Transverse colon (tissue), 4 donors: ENCODE measurements at regions not wholly inside any gene's neighbourhood (a gene's known extent, or its start where the extent isn't known, plus 50 kb on each side); places are given as distances from the start of the nearest gene placed in this dataset.

Experiments used
- DNase-seq: peaks from one replicate; pipeline ENCODE4 v3.0.0-alpha.2; 2019
- H3K27ac ChIP-seq, 4 donors: fragments of 200-600 bp; sonication (generic); 2 replicates each; pipeline ENCODE4 v1.5.1; 2016 to 2018; ENCODE audit warnings: inconsistent platforms in 4 of 4
- H3K27me3 ChIP-seq: fragments of 200-600 bp; sonication (generic); 2 replicates; pipeline ENCODE4 v1.5.1; 2017; ENCODE audit warnings: inconsistent platforms
- H3K36me3 ChIP-seq, 4 donors: fragments of 200-600 bp; sonication (generic); 2 replicates each; pipeline ENCODE4 v1.5.1; 2017 to 2019; ENCODE audit warnings: inconsistent platforms in 4 of 4
- H3K4me1 ChIP-seq, 4 donors: fragments of 200-600 bp; sonication (generic); 2 replicates each; pipeline ENCODE4 v1.5.1; 2017 to 2020; ENCODE audit warnings: inconsistent platforms in 4 of 4
- H3K4me3 ChIP-seq, 4 donors: fragments of 200-600 bp; sonication (generic); 1 replicate in 1 of 4; 2 replicates in 3 of 4; pipeline versions ENCODE4 v1.5.1 to v1.6.1; 2017 to 2019; ENCODE audit warnings: inconsistent platforms in 4 of 4
- H3K9me3 ChIP-seq, 2 donors: fragments of 200-600 bp; sonication (generic); 2 replicates each; pipeline ENCODE4 v1.5.1; 2017 to 2019; ENCODE audit warnings: inconsistent platforms in 2 of 2
- CTCF ChIP-seq, 5 experiments: fragments of 200-600 bp in 3 of 5; fragments of 450-650 bp in 2 of 5; sonication (generic) in 3 of 5; IDR thresholded peaks; 1 replicate in 2 of 5; 2 replicates in 3 of 5; pipeline ENCODE4 v1.5.1; 2016 to 2017; ENCODE audit warnings: antibody characterized with exemption in 5 of 5, inconsistent platforms in 3 of 5, mild to moderate bottlenecking in 2 of 5, moderate library complexity in 1 of 5
- EP300 ChIP-seq: sonication (generic); formaldehyde crosslinking; IDR thresholded peaks from one replicate; pipeline ENCODE4 v1.6.1; 2017; ENCODE audit warnings: antibody characterized with exemption, low read depth
- POLR2A ChIP-seq: fragments of 450-650 bp; IDR thresholded peaks from one replicate; pipeline ENCODE4 v1.6.1; 2016; ENCODE audit warnings: antibody characterized with exemption, mild to moderate bottlenecking, moderate library complexity
- POLR2AphosphoS5 ChIP-seq, 3 donors: sonication (generic); formaldehyde crosslinking; IDR thresholded peaks; one replicate each; pipeline ENCODE4 v1.6.1; 2016; ENCODE audit warnings: antibody characterized with exemption in 3 of 3
- WGBS, 2 donors: methylation state at CpG; one replicate each; pipeline ENCODE4 v1.1.5; 2018; ENCODE audit warnings: low coverage in 1 of 2; 5-methylcytosine and 5-hydroxymethylcytosine counted together
- in situ Hi-C, 4 donors: fragments of 200-750 bp; cut with MboI; loops; one replicate each; pipeline versions ENCODE4 v1.15.0 to v1.15.1; 2017; ENCODE audit warnings: low sequenced_read_pairs in 3 of 4, low pct_ligation_motif_present in 1 of 4, low pct_unique_long_range_greater_than_20kb in 1 of 4
- intact Hi-C: fragments of 100-400 bp; cut with DNase I; formaldehyde crosslinking; loops from one replicate; pipeline ENCODE4 v1.15.1; 2023; ENCODE audit warnings: low total_unique reads

GRCh38 chr14:38860530-38860929 lies 242.5 kb downstream of the SEC23A start:
- no peak overlapping the region for H3K4me3 ChIP-seq
- no peaks in the 10 kb centered on the region for H3K27me3 ChIP-seq
- H3K9me3 ChIP-seq: no peaks in the 10 kb centered on the region
- WGBS, 2 donors: 81 to 90% methylated on average over 1 of the region's 1 CpG
- in situ Hi-C loops (loop anchor here in 1 of 4 donors (25.0 kb wide), 1 partner anchor 973 kb away; no protein-coding TSS in a partner anchor), intact Hi-C loops (no loop called here)
- no peaks in the 10 kb centered on the region for H3K36me3 ChIP-seq
- no peak for DNase-seq
- H3K27ac ChIP-seq: no peak overlapping the region
- TF ChIP-seq CTCF (IDR thresholded peaks at IDR 0.05): no peak
- no peak for TF ChIP-seq POLR2A
- TF ChIP-seq EP300: no peak
- no peak for TF ChIP-seq POLR2AphosphoS5 (IDR thresholded peaks at IDR 0.05)
- H3K4me1 ChIP-seq: no peaks in the 10 kb centered on the region

DNA sequence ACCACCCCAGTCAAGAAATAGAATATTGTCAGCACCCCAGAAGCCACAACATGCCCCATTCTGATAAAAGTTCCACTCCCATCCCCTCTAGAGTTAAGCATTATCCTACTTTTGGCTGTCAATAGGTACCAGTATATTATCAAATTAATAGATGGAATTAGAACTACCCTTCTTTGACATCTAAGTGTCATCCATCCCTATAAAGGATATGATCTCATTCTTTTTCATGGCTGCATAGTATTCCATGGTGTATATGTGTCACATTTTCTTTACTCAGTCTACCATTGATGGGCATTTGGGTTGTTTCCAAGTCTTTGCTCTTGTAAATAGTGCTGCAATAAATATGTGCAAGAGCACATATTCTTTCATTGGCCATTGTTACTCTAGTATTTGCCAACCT lies 246.2 kb downstream of the SEC23A start:
- H3K9me3 ChIP-seq: no peaks in the 10 kb centered on the region
- H3K27me3 ChIP-seq: no peaks in the 10 kb centered on the region
- no peak overlapping the region for H3K27ac ChIP-seq
- intact Hi-C loops: no loop called here
- H3K36me3 ChIP-seq: no peaks in the 10 kb centered on the region
- no peaks in the 10 kb centered on the region for H3K4me1 ChIP-seq
- in situ Hi-C loops: loop anchor here in 1 of 4 donors (25.0 kb wide), 1 partner anchor 969 kb away; no protein-coding TSS in a partner anchor
- no peak overlapping the region for H3K4me3 ChIP-seq
- no peak for DNase-seq
- TF ChIP-seq POLR2A (no peak), POLR2AphosphoS5 (IDR thresholded peaks at IDR 0.05) (no peak), CTCF (IDR thresholded peaks at IDR 0.05) (no peak), EP300 (no peak)

GRCh38 chr14:38855513-38855912 lies 247.5 kb downstream of the SEC23A start:
- H3K9me3 ChIP-seq: no peaks in the 10 kb centered on the region
- no peaks in the 10 kb centered on the region for H3K27me3 ChIP-seq
- DNase-seq: no peak
- no peaks in the 10 kb centered on the region for H3K36me3 ChIP-seq
- intact Hi-C loops: no loop called here
- no peak for TF ChIP-seq POLR2AphosphoS5 (IDR thresholded peaks at IDR 0.05)
- no peak for TF ChIP-seq EP300
- TF ChIP-seq POLR2A: no peak
- TF ChIP-seq CTCF (IDR thresholded peaks at IDR 0.05): no peak
- 88 to 95% methylated on average over 2 of the region's 2 CpGs for WGBS, 2 donors
- H3K4me1 ChIP-seq: no peaks in the 10 kb centered on the region
- H3K4me3 ChIP-seq: no peak overlapping the region
- H3K27ac ChIP-seq: no peak overlapping the region
- in situ Hi-C loops: loop anchor here in 1 of 4 donors (25.0 kb wide), 1 partner anchor 968 kb away; no protein-coding TSS in a partner anchor

- Histone ChIP-seq H3K36me3 (no peaks in the 10 kb centered on the region), H3K4me3 (no peak overlapping the region), H3K27ac (no peak overlapping the region), H3K9me3 (no peaks in the 10 kb centered on the region), H3K27me3 (no peaks in the 10 kb centered on the region), H3K4me1 (peaks cover 0 to 6% (median 0%) of the 10 kb centered on the region in 4 donors)
- intact Hi-C loops (no loop called here), in situ Hi-C loops (loop anchor here in 1 of 4 donors (25.0 kb wide), 1 partner anchor 964 kb away; no protein-coding TSS in a partner anchor)
- WGBS, 2 donors: 85 to 93% methylated on average over 3 of the region's 3 CpGs
- DNase-seq: no peak
- TF ChIP-seq POLR2AphosphoS5 (IDR thresholded peaks at IDR 0.05) (no peak), CTCF (IDR thresholded peaks at IDR 0.05) (no peak), POLR2A (no peak), EP300 (no peak)
Observed at GRCh38 chr14:38851111-38851510, 251.9 kb downstream of the SEC23A start.
